ENCODE measurements at regions not wholly inside any gene's neighbourhood (a gene's known extent, or its start where the extent isn't known, plus 50 kb on each side); places are given as distances from the start of the nearest gene placed in this dataset.

GRCh38 chr5:103851091-103851490, 288.5 kb upstream of the NUDT12 start:
- intact Hi-C loops (cut with DNase I): no loop called here

GRCh38 chr5:103849934-103850333, 287.3 kb upstream of the NUDT12 start:
- no peak for TF ChIP-seq CTCF (IDR thresholded peaks at IDR 0.05)
- Histone ChIP-seq H3K4me3 (no peak overlapping the region), H3K36me3 (no peaks in the 10 kb centered on the region), H3K4me1 (no peaks in the 10 kb centered on the region), H3K9me3 (no peaks in the 10 kb centered on the region), H3K27me3 (no peaks in the 10 kb centered on the region), H3K27ac (no peak overlapping the region)
- ATAC-seq (no peak), DNase-seq (no peak)
- intact Hi-C loops (cut with DNase I): no loop called here

More at GRCh38 chr5:103851091-103851490, 288.5 kb upstream of the NUDT12 start:
- H3K27me3 ChIP-seq: no peaks in the 10 kb centered on the region
- DNase-seq: no peak
- no peaks in the 10 kb centered on the region for H3K9me3 ChIP-seq
- ATAC-seq: no peak
- no peaks in the 10 kb centered on the region for H3K36me3 ChIP-seq
- TF ChIP-seq CTCF (IDR thresholded peaks at IDR 0.05): no peak
- H3K4me1 ChIP-seq: no peaks in the 10 kb centered on the region
- no peak overlapping the region for H3K27ac ChIP-seq
- H3K4me3 ChIP-seq: no peak overlapping the region

DNA sequence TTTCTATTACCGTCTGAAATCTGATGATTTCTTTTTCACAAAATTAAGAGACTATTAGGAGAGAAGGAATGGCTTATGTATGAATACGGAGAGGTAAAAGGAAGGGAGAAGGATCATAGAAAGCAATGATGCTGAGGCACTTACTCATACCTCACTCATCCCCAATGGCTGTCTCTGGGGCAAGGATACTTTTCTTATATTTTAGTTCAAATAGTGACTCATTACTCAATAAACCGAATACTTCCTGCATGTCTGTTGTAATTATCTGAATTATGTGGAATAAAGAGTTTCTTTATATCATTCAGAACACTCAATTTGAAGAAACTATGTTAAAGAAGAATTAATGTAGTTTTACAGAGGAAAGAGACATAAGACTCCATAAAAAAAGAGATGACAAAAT, 284.5 kb upstream of the NUDT12 start:
- Histone ChIP-seq H3K4me1 (no peaks in the 10 kb centered on the region), H3K27ac (no peak overlapping the region), H3K36me3 (no peaks in the 10 kb centered on the region), H3K27me3 (no peaks in the 10 kb centered on the region), H3K9me3 (no peaks in the 10 kb centered on the region), H3K4me3 (no peak overlapping the region)
- DNase-seq: no peak
- TF ChIP-seq CTCF (IDR thresholded peaks at IDR 0.05): no peak
- intact Hi-C loops (cut with DNase I): no loop called here
- no peak for ATAC-seq

DNA sequence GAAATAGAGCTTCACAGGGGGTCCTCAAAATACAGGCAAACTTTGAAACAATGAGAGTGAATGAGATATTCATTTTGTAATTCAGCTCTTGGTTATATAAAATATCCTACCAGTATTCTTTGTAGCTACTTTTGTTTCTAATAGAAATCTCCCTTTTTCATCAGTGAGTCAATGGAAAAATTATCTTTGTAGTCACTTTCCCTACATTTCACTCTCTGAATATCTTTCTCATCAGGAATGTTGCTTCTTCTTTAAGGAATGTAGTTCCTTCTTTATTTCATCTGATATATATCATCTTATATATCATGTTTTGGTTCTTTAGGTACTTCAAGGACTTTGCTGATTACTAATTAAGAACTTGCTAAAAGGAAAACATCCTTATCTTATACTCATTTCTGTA, 280.3 kb upstream of the NUDT12 start:
- Histone ChIP-seq H3K4me3 (no peak overlapping the region), H3K4me1 (no peaks in the 10 kb centered on the region), H3K27ac (no peak overlapping the region), H3K36me3 (no peaks in the 10 kb centered on the region), H3K27me3 (no peaks in the 10 kb centered on the region), H3K9me3 (no peaks in the 10 kb centered on the region)
- intact Hi-C loops (cut with DNase I): no loop called here
- TF ChIP-seq CTCF (IDR thresholded peaks at IDR 0.05): no peak
- ATAC-seq: no peak
- DNase-seq: no peak

GRCh38 chr5:103840600-103840999, 278.0 kb upstream of the NUDT12 start:
- no peaks in the 10 kb centered on the region for H3K27me3 ChIP-seq
- no peak overlapping the region for H3K27ac ChIP-seq
- ATAC-seq (no peak), DNase-seq (no peak)
- H3K4me3 ChIP-seq: no peak overlapping the region
- intact Hi-C loops (cut with DNase I): no loop called here
- no peaks in the 10 kb centered on the region for H3K9me3 ChIP-seq
- H3K4me1 ChIP-seq: no peaks in the 10 kb centered on the region
- no peak for TF ChIP-seq CTCF (IDR thresholded peaks at IDR 0.05)
- no peaks in the 10 kb centered on the region for H3K36me3 ChIP-seq

- Histone ChIP-seq H3K36me3 (no peaks in the 10 kb centered on the region), H3K27me3 (no peaks in the 10 kb centered on the region), H3K27ac (no peak overlapping the region), H3K4me3 (no peak overlapping the region), H3K9me3 (no peaks in the 10 kb centered on the region), H3K4me1 (no peaks in the 10 kb centered on the region)
- no peak for TF ChIP-seq CTCF (IDR thresholded peaks at IDR 0.05)
- no peak for DNase-seq
- intact Hi-C loops (cut with DNase I): no loop called here
- no peak for ATAC-seq
Observed at GRCh38 chr5:103834216-103834615, 271.6 kb upstream of the NUDT12 start.
